DOHH2 (cell line): ENCODE measurements at regions not wholly inside any gene's neighbourhood (a gene's known extent, or its start where the extent isn't known, plus 50 kb on each side); places are given as distances from the start of the nearest gene placed in this dataset.

Experiments
- H3F3A ChIP-seq: fragments of 200-600 bp; sonication (generic), shearing (Covaris generic); 2 replicates; pipeline ENCODE4 v1.6.0; 2016; ENCODE audit warnings: antibody characterized with exemption, mild to moderate bottlenecking; ENCODE audit not compliant: control insufficient read depth, insufficient read depth
- H3K27ac ChIP-seq: fragments of 200-600 bp; sonication (generic); 2 replicates; pipeline ENCODE4 v1.5.1; 2014; ENCODE audit warnings: low read depth, mild to moderate bottlenecking, low read length, moderate library complexity
- H3K27me3 ChIP-seq: fragments of 200-600 bp; sonication (generic); 2 replicates; pipeline ENCODE4 v1.6.1; 2014; ENCODE audit warnings: mild to moderate bottlenecking, low read length, mixed read lengths; ENCODE audit not compliant: control insufficient read depth
- H3K36me3 ChIP-seq: fragments of 200-600 bp; sonication (generic); 2 replicates; pipeline ENCODE4 v1.6.1; 2014; ENCODE audit warnings: mild to moderate bottlenecking, low read length, moderate library complexity, mixed read lengths; ENCODE audit not compliant: control insufficient read depth
- H3K4me1 ChIP-seq: fragments of 200-600 bp; sonication (generic); 2 replicates; pipeline ENCODE4 v1.6.1; 2014; ENCODE audit warnings: mild to moderate bottlenecking, low read length, mixed read lengths; ENCODE audit not compliant: control insufficient read depth
- H3K4me2 ChIP-seq: fragments of 200-600 bp; sonication (generic); 2 replicates; pipeline ENCODE4 v1.6.0; 2014; ENCODE audit warnings: mild to moderate bottlenecking, low read length, moderate library complexity
- H3K4me3 ChIP-seq: fragments of 200-600 bp; sonication (generic); 2 replicates; pipeline ENCODE4 v1.5.1; 2014; ENCODE audit warnings: mild to moderate bottlenecking, low read length, mixed read lengths
- H3K79me2 ChIP-seq: fragments of 200-600 bp; sonication (generic); 2 replicates; pipeline ENCODE4 v1.6.1; 2014; ENCODE audit warnings: mild to moderate bottlenecking, low read length, mixed read lengths; ENCODE audit not compliant: control insufficient read depth
- H3K9me2 ChIP-seq: fragments of 200-600 bp; sonication (generic); replicated peaks from 2 replicates; pipeline ENCODE4 v1.6.1; 2014; ENCODE audit warnings: mild to moderate bottlenecking, low read length, mixed read lengths; ENCODE audit not compliant: control insufficient read depth
- H3K9me3 ChIP-seq: fragments of 200-600 bp; sonication (generic); 2 replicates; pipeline ENCODE4 v1.6.1; 2014; ENCODE audit warnings: antibody characterized with exemption, low read length, mixed read lengths; ENCODE audit not compliant: control insufficient read depth, insufficient read depth
- H4K20me1 ChIP-seq: fragments of 200-600 bp; sonication (generic); 2 replicates; pipeline ENCODE4 v1.6.0; 2014; ENCODE audit warnings: low read depth, mild to moderate bottlenecking, antibody characterized with exemption, low read length, moderate library complexity; ENCODE audit not compliant: control insufficient read depth, insufficient read depth
- EZH2phosphoT487 ChIP-seq: fragments of 200-600 bp; sonication (generic); IDR thresholded peaks from 2 replicates; pipeline ENCODE4 v1.6.1; 2017; ENCODE audit warnings: borderline replicate concordance, mild to moderate bottlenecking, antibody characterized with exemption, low read length, moderate library complexity, mixed read lengths
- TF ChIP-seq, protein P1 (sequence below): fragments of 200-600 bp; sonication (generic); IDR thresholded peaks from one replicate; pipeline ENCODE4 v1.5.1; 2014; ENCODE audit warnings: antibody characterized with exemption, mild to moderate bottlenecking, low read depth, low read length; ENCODE audit not compliant: poor library complexity, severe bottlenecking

DNA sequence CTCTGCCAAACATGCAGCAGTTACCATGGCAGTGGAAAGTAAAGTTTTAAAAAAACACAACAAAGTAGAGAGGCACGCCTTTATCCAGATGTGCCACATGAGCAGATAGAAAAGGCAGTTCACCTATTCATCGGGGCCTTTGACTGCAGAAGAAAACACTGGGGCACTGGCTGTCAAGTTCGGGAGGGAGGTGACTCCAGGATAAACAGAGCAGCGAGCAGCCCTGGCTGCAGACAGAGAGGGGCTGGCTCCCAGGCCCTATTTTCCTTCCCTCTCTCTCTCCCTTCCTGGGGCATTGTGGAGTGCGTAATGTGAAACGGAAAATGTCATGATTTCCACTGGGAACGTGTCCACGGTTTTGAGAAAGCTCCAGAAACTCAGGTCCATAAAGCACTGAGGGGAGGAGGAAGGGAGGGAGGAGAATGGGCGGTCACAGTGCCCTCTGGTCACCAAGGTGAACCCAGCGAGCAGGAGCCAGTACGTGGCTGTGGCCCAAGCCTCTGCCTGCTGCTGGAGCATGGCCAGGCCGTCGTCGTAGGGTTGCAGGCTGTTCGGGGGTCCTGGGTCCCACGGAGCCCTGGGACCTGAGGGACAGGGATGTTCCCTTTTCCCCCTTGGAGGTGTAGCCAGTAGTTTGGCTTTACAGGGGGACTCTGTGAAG lies 114.7 kb upstream of the IRF2BP2 start:
- Histone ChIP-seq H3K9me2 (no peaks in the 10 kb centered on the region), H3K9me3 (no peaks in the 10 kb centered on the region), H3F3A (peaks cover 21% of the 10 kb centered on the region), H3K36me3 (no peaks in the 10 kb centered on the region), H3K4me2 (peak overlapping the region; percentile 85), H3K4me3 (peak overlapping the region; percentile 64), H3K27me3 (no peaks in the 10 kb centered on the region), H3K4me1 (peaks cover 53% of the 10 kb centered on the region), H3K79me2 (no peaks in the 10 kb centered on the region), H3K27ac (peak overlapping the region; percentile 92), H4K20me1 (no peaks in the 10 kb centered on the region)
- no peak for TF ChIP-seq EZH2phosphoT487
- TF ChIP-seq, protein P1, sequence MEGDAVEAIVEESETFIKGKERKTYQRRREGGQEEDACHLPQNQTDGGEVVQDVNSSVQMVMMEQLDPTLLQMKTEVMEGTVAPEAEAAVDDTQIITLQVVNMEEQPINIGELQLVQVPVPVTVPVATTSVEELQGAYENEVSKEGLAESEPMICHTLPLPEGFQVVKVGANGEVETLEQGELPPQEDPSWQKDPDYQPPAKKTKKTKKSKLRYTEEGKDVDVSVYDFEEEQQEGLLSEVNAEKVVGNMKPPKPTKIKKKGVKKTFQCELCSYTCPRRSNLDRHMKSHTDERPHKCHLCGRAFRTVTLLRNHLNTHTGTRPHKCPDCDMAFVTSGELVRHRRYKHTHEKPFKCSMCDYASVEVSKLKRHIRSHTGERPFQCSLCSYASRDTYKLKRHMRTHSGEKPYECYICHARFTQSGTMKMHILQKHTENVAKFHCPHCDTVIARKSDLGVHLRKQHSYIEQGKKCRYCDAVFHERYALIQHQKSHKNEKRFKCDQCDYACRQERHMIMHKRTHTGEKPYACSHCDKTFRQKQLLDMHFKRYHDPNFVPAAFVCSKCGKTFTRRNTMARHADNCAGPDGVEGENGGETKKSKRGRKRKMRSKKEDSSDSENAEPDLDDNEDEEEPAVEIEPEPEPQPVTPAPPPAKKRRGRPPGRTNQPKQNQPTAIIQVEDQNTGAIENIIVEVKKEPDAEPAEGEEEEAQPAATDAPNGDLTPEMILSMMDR, result no peak

DNA sequence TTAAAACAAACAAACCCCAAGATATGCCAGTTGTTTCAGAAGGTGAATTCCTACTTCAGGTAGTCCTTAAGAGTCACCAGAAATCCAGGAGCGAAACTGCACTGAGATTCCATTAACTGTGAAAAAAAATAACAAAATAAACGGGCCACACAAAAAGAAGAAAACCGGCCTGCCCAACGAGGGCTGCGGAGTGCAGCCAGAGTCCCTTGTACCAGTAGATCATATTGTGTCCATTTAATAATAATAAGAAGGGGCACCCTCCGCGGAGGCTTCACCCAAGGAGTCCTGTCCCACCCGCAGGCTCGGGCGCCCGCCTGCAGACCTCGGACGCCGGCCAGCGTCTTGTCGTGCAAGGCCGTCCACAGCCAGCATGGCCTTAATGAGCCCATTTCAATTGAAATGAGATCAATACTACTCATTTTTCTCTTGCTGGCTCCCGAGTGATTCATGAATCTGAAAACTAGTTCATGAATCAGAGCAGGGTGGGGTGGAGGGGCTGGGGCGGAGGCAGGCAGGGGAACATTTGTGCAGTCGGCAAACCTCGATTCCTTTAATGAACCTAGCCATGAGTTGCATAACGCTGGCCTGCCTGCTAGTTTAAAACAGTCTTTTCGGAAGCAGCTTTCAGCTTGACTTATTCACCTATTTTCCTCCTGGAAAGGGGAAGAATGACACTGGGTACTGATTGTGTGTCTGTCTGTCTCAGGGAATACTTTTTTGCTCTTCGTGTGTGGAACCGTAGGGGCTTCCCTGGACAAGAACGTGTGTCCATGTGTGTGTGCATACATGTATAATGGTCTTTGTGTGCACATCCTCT lies 113.1 kb upstream of the IRF2BP2 start:
- Histone ChIP-seq H3K4me1 (peaks cover 53% of the 10 kb centered on the region), H3K9me3 (no peaks in the 10 kb centered on the region), H3K27me3 (no peaks in the 10 kb centered on the region), H3K27ac (peak overlapping the region; percentile 92), H3K4me3 (peak overlapping the region; percentile 64), H4K20me1 (no peaks in the 10 kb centered on the region), H3K4me2 (peak overlapping the region; percentile 85), H3K36me3 (no peaks in the 10 kb centered on the region), H3K79me2 (no peaks in the 10 kb centered on the region), H3F3A (peaks cover 21% of the 10 kb centered on the region), H3K9me2 (no peaks in the 10 kb centered on the region)
- TF ChIP-seq, protein P1, result no peak
- no peak for TF ChIP-seq EZH2phosphoT487

DNA sequence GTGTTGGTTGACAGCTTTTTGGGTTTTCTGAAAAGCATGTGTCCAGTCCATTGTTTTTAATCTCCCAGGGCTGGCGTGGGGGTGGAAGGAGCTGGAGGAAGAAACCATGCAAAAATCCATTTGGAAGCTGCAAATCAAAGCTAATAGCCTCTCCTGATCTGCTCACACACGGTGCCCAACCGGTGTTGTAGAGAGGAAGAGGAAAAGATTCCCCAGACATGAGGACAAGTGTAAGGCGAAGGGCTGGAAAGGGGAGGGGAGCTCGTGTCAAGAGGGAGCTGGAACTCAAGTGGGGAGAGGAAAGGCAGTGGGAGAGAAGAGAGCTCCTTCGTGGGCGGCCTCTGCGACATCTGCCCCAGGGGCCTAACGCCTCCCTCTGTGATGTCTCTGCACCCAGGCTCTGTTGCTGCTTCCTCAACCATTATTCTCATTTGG lies 112.3 kb upstream of the IRF2BP2 start:
- Histone ChIP-seq H3F3A (peaks cover 21% of the 10 kb centered on the region), H3K27ac (no peak overlapping the region), H3K9me3 (no peaks in the 10 kb centered on the region), H3K4me3 (no peak overlapping the region), H3K4me1 (peaks cover 46% of the 10 kb centered on the region), H4K20me1 (no peaks in the 10 kb centered on the region), H3K4me2 (no peak overlapping the region), H3K27me3 (no peaks in the 10 kb centered on the region), H3K9me2 (no peaks in the 10 kb centered on the region), H3K79me2 (no peaks in the 10 kb centered on the region), H3K36me3 (no peaks in the 10 kb centered on the region)
- TF ChIP-seq EZH2phosphoT487, result no peak
- TF ChIP-seq, protein P1, result no peak
